Erythroblast (primary cell): ENCODE measurements at regions not wholly inside any gene's neighbourhood (a gene's known extent, or its start where the extent isn't known, plus 50 kb on each side); places are given as distances from the start of the nearest gene placed in this dataset.

Experiments
- GATA1 ChIP-seq: IDR thresholded peaks from 2 replicates; pipeline ENCODE4 v1.6.1; 2011; ENCODE audit warnings: low read depth, mild to moderate bottlenecking, control low read depth, low read length, moderate library complexity
- POLR2A ChIP-seq: IDR thresholded peaks from 2 replicates; pipeline ENCODE4 v1.6.1; 2011; ENCODE audit warnings: mild to moderate bottlenecking, low read length

DNA sequence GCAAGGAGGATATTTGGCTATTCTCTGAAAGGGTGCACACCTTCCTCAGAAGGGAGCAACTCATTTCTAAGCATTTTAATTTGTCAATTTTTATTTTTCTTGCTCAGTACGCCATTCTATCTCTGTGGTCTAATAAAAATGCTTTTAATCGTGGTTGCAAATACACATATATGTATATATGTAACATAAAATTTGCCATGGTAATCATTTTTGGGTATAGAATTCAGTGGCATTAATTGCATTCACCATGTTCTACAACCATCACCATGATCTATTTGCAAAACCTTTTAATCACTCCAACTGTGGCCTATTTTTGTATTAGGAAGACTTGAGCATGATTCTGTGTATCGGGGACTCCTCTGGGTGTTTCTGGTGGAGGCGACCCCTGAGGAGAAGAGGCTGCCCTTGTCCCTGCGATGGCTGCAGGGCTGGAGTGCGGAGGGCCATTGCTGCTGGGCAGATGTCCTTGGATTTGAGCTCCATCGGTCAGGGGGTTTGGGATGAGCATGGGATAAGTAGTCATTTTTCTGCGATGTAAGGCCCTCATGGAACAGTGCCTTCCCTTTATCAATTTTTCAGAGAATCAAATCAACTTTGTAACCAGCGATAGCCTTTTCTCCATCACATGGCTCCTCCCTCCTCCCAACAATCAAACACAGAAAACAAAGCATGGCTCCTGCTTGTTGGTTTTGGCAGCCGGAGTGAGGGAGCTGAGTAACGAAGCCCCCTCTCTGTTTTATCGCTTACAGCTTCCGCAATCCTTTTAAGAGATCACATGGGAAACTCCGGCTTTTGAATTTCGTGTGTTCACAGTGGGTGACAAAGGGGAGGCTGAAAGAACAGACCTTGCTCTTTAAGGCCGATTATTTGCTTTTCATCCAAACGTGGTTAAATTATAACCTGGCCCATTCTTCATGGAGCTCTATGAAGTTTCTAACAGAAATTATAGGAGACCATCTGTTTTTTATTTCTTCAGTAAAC lies 187.3 kb downstream of the TENT4A start:
- TF ChIP-seq POLR2A (no peak), GATA1 (no peak)
